SK-N-SH treated with all-trans-retinoic acid at 6 μM for 48 hours (cell line): ENCODE measurements at regions not wholly inside any gene's neighbourhood (a gene's known extent, or its start where the extent isn't known, plus 50 kb on each side); places are given as distances from the start of the nearest gene placed in this dataset.

Source experiments
- ARNTL ChIP-seq: fragments of 450-650 bp; formaldehyde crosslinking; IDR thresholded peaks from 2 replicates; pipeline ENCODE4 v1.5.0; 2020; ENCODE audit warnings: low read depth, mild to moderate bottlenecking, moderate library complexity, borderline replicate concordance
- ISL1 ChIP-seq: fragments of 250-450 bp; sonication (Bioruptor Pico); IDR thresholded peaks from 2 replicates; pipeline ENCODE4 v2.1.2; 2022; ENCODE audit warnings: mild to moderate bottlenecking, moderate library complexity
- PPARA ChIP-seq: fragments of 250-450 bp; sonication (Bioruptor Pico); IDR thresholded peaks from 2 replicates; pipeline ENCODE4 v1.5.0; 2020; ENCODE audit warnings: mild to moderate bottlenecking, borderline replicate concordance
- RARB ChIP-seq: fragments of 250-450 bp; sonication (Bioruptor Pico); IDR thresholded peaks from 2 replicates; pipeline ENCODE4 v1.8.0; 2021; ENCODE audit warnings: mild to moderate bottlenecking, moderate library complexity
- SNAI2 ChIP-seq: fragments of 250-450 bp; sonication (Bioruptor Pico); IDR thresholded peaks from 2 replicates; pipeline ENCODE4 v1.5.0; 2020; ENCODE audit warnings: mild to moderate bottlenecking, moderate library complexity
- ZC3H10 ChIP-seq: fragments of 250-450 bp; sonication (Bioruptor Pico); IDR thresholded peaks from 2 replicates; pipeline ENCODE4 v1.5.1; 2021; ENCODE audit warnings: mild to moderate bottlenecking, moderate library complexity
- ZFP3 ChIP-seq: fragments of 250-450 bp; sonication (Bioruptor Pico); IDR thresholded peaks from 2 replicates; pipeline ENCODE4 v1.5.0; 2020; ENCODE audit warnings: mild to moderate bottlenecking, moderate library complexity
- ZNF565 ChIP-seq: fragments of 450-650 bp; formaldehyde crosslinking; conservative IDR thresholded peaks from 2 replicates; pipeline ENCODE4 v1.5.0; 2020; ENCODE audit warnings: low read depth, mild to moderate bottlenecking, moderate library complexity
- ZNF8 ChIP-seq: fragments of 450-650 bp; formaldehyde crosslinking; IDR thresholded peaks from 2 replicates; pipeline ENCODE4 v1.5.0; 2020; ENCODE audit warnings: mild to moderate bottlenecking, moderate library complexity

GRCh38 chr15:75145027-75145841 is 56.4 kb upstream of the C15orf39 start:
- TF ChIP-seq ZFP3: no peak
- no peak for TF ChIP-seq PPARA (CRISPR knock-in tag)
- no peak for TF ChIP-seq ZC3H10 (CRISPR knock-in tag)
- no peak for TF ChIP-seq ARNTL (CRISPR knock-in tag)
- no peak for TF ChIP-seq ZNF8 (CRISPR knock-in tag)
- no peak for TF ChIP-seq RARB (CRISPR knock-in tag)
- no peak for TF ChIP-seq ZNF565 (CRISPR knock-in tag)
- TF ChIP-seq ISL1 (CRISPR knock-in tag): no peak
- no peak for TF ChIP-seq SNAI2 (CRISPR knock-in tag)
